ENCODE measurements at regions not wholly inside any gene's neighbourhood (a gene's known extent, or its start where the extent isn't known, plus 50 kb on each side); places are given as distances from the start of the nearest gene placed in this dataset.
A peak's percentile ranks its signal among the peaks of the same experiment; 100 is the strongest.

- no peak for TF ChIP-seq EP300 (IDR thresholded peaks at IDR 0.05)
- no peak for TF ChIP-seq CTCF (IDR thresholded peaks at IDR 0.05)
- TF ChIP-seq POLR2AphosphoS5 (IDR thresholded peaks at IDR 0.05): no peak
- TF ChIP-seq POLR2A (IDR thresholded peaks at IDR 0.05): no peak
- DNase-seq: no peak
- WGBS, 2 donors: 67 to 87% methylated on average over 7 of the region's 7 CpGs
These were observed 73.9 kb upstream of the PCSK1 start for GRCh38 chr5:96506866-96507527.

GRCh38 chr5:96509316-96509715 lies 76.3 kb upstream of the PCSK1 start:
- no peak for TF ChIP-seq EP300 (IDR thresholded peaks at IDR 0.05)
- no peak for TF ChIP-seq POLR2AphosphoS5 (IDR thresholded peaks at IDR 0.05)
- TF ChIP-seq POLR2A (IDR thresholded peaks at IDR 0.05): no peak
- no peak for TF ChIP-seq CTCF (IDR thresholded peaks at IDR 0.05)
- WGBS, 2 donors: 0% methylated on average over 1 of the region's 1 CpG
- no peak for ATAC-seq (ENCODE audit: low FRiP score in 2 of 2)
- Histone ChIP-seq H3K27me3 (no peaks in the 10 kb centered on the region), H3K9me3 (no peaks in the 10 kb centered on the region), H3K4me1 (no peaks in the 10 kb centered on the region), H3K36me3 (no peaks in the 10 kb centered on the region), H3K27ac (no peak overlapping the region), H3K4me3 (no peak overlapping the region)
- no peak for DNase-seq

More at GRCh38 chr5:96506866-96507527, 73.9 kb upstream of the PCSK1 start:
- H3K27ac ChIP-seq: no peak overlapping the region
- H3K9me3 ChIP-seq: no peaks in the 10 kb centered on the region
- no peaks in the 10 kb centered on the region for H3K36me3 ChIP-seq
- H3K4me1 ChIP-seq: no peaks in the 10 kb centered on the region
- no peaks in the 10 kb centered on the region for H3K27me3 ChIP-seq
- ATAC-seq (ENCODE audit: low FRiP score in 2 of 2): no peak
- no peak overlapping the region for H3K4me3 ChIP-seq

- Histone ChIP-seq H3K36me3 (no peaks in the 10 kb centered on the region), H3K4me1 (no peaks in the 10 kb centered on the region), H3K9me3 (no peaks in the 10 kb centered on the region), H3K27ac (no peak overlapping the region), H3K4me3 (no peak overlapping the region), H3K27me3 (no peaks in the 10 kb centered on the region)
- TF ChIP-seq POLR2AphosphoS5 (IDR thresholded peaks at IDR 0.05) (peak in 1 of 2 donors; percentile 51), EP300 (IDR thresholded peaks at IDR 0.05) (no peak), POLR2A (IDR thresholded peaks at IDR 0.05) (no peak), CTCF (IDR thresholded peaks at IDR 0.05) (no peak)
- ATAC-seq (ENCODE audit: low FRiP score in 2 of 2): peak in 1 of 2 donors; percentile 82
- WGBS, 2 donors: 58 to 62% methylated on average over 5 of the region's 5 CpGs
- no peak for DNase-seq
These were observed 76.8 kb upstream of the PCSK1 start for GRCh38 chr5:96509721-96510350.

GRCh38 chr5:96516631-96517071 lies 83.6 kb upstream of the PCSK1 start:
- TF ChIP-seq POLR2A (IDR thresholded peaks at IDR 0.05) (no peak), POLR2AphosphoS5 (IDR thresholded peaks at IDR 0.05) (no peak), CTCF (IDR thresholded peaks at IDR 0.05) (no peak), EP300 (IDR thresholded peaks at IDR 0.05) (no peak)
- no peaks in the 10 kb centered on the region for H3K27me3 ChIP-seq
- ATAC-seq (ENCODE audit: low FRiP score in 2 of 2): peak in 1 of 2 donors; percentile 50
- no peak overlapping the region for H3K4me3 ChIP-seq
- 63 to 71% methylated on average over 6 of the region's 6 CpGs for WGBS, 2 donors
- no peak overlapping the region for H3K27ac ChIP-seq
- H3K36me3 ChIP-seq: no peaks in the 10 kb centered on the region
- H3K9me3 ChIP-seq: no peaks in the 10 kb centered on the region
- DNase-seq: no peak
- no peaks in the 10 kb centered on the region for H3K4me1 ChIP-seq
